Mesothelial cell of epicardium (in vitro differentiated cells): ENCODE measurements at regions not wholly inside any gene's neighbourhood (a gene's known extent, or its start where the extent isn't known, plus 50 kb on each side); places are given as distances from the start of the nearest gene placed in this dataset.
"Not testable (repeated sequence)": the region's sequence is repeated elsewhere in the genome, so short reads cannot be mapped to it uniquely, and the experiment has no call there.

Source experiments
- DNase-seq, 2 experiments: peaks; one replicate each; pipeline ENCODE4 v3.0.0; 2021; ENCODE audit warnings: low spot score in 2 of 2; ENCODE audit not compliant: unreplicated experiment in 2 of 2
- H3K27ac Mint-ChIP-seq: 2 replicates; pipeline ENCODE4 v1.8.0; 2021; ENCODE audit warnings: mixed read lengths
- H3K27me3 Mint-ChIP-seq: 2 replicates; pipeline ENCODE4 v1.8.0; 2021; ENCODE audit warnings: low read depth, mixed read lengths
- H3K36me3 Mint-ChIP-seq: 2 replicates; pipeline ENCODE4 v1.8.0; 2021; ENCODE audit warnings: mixed read lengths
- H3K4me1 Mint-ChIP-seq: 2 replicates; pipeline ENCODE4 v1.8.0; 2021; ENCODE audit warnings: mixed read lengths
- H3K4me3 Mint-ChIP-seq: 2 replicates; pipeline ENCODE4 v1.8.0; 2021; ENCODE audit warnings: mild to moderate bottlenecking, moderate library complexity, mixed read lengths
- H3K9me3 Mint-ChIP-seq: 2 replicates; pipeline ENCODE4 v1.8.0; 2021; ENCODE audit warnings: mixed read lengths
- CTCF ChIP-seq: fragments of 200-600 bp; sonication (generic); IDR thresholded peaks from one replicate; pipeline ENCODE4 v1.5.0; 2021; ENCODE audit warnings: antibody characterized with exemption; ENCODE audit not compliant: unreplicated experiment

GRCh38 chr6:134543128-134543527 lies 225.2 kb upstream of the SGK1 start:
- Mint-ChIP-seq H3K27ac (no peak overlapping the region), H3K36me3 (no peaks in the 10 kb centered on the region), H3K27me3 (no peaks in the 10 kb centered on the region), H3K9me3 (no peaks in the 10 kb centered on the region), H3K4me1 (peaks cover 3% of the 10 kb centered on the region), H3K4me3 (no peak overlapping the region)
- no peak for DNase-seq
- no peak for TF ChIP-seq CTCF

GRCh38 chr6:134541001-134541400 lies 223.1 kb upstream of the SGK1 start:
- Mint-ChIP-seq H3K27me3 (no peaks in the 10 kb centered on the region), H3K9me3 (no peaks in the 10 kb centered on the region), H3K4me3 (no peak overlapping the region), H3K27ac (no peak overlapping the region), H3K36me3 (no peaks in the 10 kb centered on the region), H3K4me1 (peaks cover 3% of the 10 kb centered on the region)
- TF ChIP-seq CTCF, result no peak
- no peak for DNase-seq

DNA sequence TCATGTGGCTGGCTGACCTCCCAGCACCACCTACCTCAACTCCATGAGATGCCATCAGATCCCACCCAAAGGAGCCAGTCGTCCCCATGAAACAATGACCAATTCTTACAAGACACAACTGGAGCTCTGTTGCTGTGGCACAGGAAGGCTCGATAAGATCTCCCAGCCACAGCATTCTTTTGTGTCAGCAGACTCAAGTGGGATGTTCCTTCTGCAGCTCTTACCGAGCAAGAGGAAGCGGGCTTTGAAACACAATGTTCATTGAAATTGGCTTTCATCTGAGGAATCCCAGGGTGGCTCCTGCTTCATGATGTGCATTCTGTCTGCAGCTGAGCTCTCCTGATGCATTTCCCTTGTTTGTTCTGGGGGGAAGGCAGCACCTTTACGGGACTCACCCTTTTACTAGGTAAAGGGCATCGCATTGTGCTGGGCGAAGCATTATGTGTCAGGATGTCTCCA lies 222.0 kb upstream of the SGK1 start:
- TF ChIP-seq CTCF, result no peak
- DNase-seq, result no peak
- Mint-ChIP-seq H3K36me3 (no peaks in the 10 kb centered on the region), H3K4me3 (no peak overlapping the region), H3K9me3 (no peaks in the 10 kb centered on the region), H3K27me3 (no peaks in the 10 kb centered on the region), H3K27ac (no peak overlapping the region), H3K4me1 (peaks cover 3% of the 10 kb centered on the region)

- not testable (repeated sequence) for H3K4me1 Mint-ChIP-seq, H3K27ac Mint-ChIP-seq, H3K4me3 Mint-ChIP-seq, H3K27me3 Mint-ChIP-seq, H3K9me3 Mint-ChIP-seq, DNase-seq, H3K36me3 Mint-ChIP-seq
Observed at GRCh38 chr6:134537765-134538164, 219.9 kb upstream of the SGK1 start.

DNA sequence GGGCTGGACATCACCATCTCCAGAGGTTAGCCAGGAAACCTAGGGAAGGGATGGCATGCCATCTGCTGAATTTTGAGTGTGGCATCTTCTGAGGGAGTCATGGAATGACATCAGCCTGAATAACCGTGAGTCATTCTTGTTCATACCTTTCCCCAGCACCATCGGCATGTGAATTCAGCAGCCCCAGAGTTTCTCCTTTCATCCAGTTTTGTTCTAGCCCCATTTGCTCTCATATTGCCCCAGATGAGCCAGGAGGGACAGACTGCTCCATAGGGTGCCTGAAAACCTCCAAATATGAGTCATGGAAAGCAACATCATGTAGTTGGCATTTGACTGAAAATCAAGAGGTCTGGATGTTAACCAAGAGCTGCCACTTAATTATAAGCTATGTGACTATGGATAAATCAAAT lies 219.2 kb upstream of the SGK1 start:
- Mint-ChIP-seq H3K27ac (no peak overlapping the region), H3K9me3 (peaks cover 3% of the 10 kb centered on the region), H3K4me3 (no peak overlapping the region), H3K4me1 (peaks cover 3% of the 10 kb centered on the region), H3K27me3 (no peaks in the 10 kb centered on the region), H3K36me3 (no peaks in the 10 kb centered on the region)
- no peak for DNase-seq
- TF ChIP-seq CTCF, result no peak

DNA sequence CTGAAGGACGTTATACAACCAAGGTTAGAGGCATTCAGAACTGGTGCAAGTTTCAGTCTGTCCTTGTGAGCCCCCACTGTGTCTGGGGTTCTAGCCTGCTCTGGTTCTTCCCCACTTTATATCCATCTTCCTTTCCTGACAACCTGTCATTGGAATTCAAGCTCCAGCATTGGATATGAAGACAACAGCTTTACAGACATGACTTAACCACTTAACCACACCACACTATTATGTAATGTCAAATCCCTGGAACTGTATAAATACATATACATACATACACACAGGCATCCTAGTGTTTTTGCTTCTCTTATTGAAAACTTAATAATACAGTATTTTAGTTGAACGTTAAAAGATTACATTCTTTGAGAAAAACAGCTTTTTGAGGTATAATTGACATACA lies 217.9 kb upstream of the SGK1 start:
- Mint-ChIP-seq H3K27ac (no peak overlapping the region), H3K9me3 (peaks cover 3% of the 10 kb centered on the region), H3K36me3 (no peaks in the 10 kb centered on the region), H3K4me1 (peaks cover 3% of the 10 kb centered on the region), H3K4me3 (no peak overlapping the region), H3K27me3 (no peaks in the 10 kb centered on the region)
- no peak for TF ChIP-seq CTCF
- no peak for DNase-seq
